ENCODE measurements at regions not wholly inside any gene's neighbourhood (a gene's known extent, or its start where the extent isn't known, plus 50 kb on each side); places are given as distances from the start of the nearest gene placed in this dataset.

- TF ChIP-seq ZNF24 (IDR thresholded peaks at IDR 0.05), result no peak
- TF ChIP-seq MYBL2 (IDR thresholded peaks at IDR 0.05; ENCODE audit: low read depth), result no peak
- no peak for TF ChIP-seq MYBL2 (CRISPR knock-in tag; IDR thresholded peaks at IDR 0.05; ENCODE audit: borderline replicate concordance)
- TF ChIP-seq GABPA (tag; conservative IDR thresholded peaks at IDR 0.05; ENCODE audit: low read depth), result no peak
- no peak for TF ChIP-seq ZNF174 (CRISPR knock-in tag; IDR thresholded peaks at IDR 0.05)
- TF ChIP-seq TEAD2 (tag; IDR thresholded peaks at IDR 0.05), result no peak
- no peak for TF ChIP-seq CBX3 (IDR thresholded peaks at IDR 0.05; ENCODE audit: borderline replicate concordance in 1 of 2, low read length in 2 of 2)
- no peak for TF ChIP-seq MYC (IDR thresholded peaks at IDR 0.05; ENCODE audit: low read depth, low read length)
- TF ChIP-seq MYC (CRISPR knock-in tag; IDR thresholded peaks at IDR 0.05; ENCODE audit: borderline replicate concordance, low read depth), result no peak
- no peak for TF ChIP-seq SUPT5H (IDR thresholded peaks at IDR 0.05)
These were observed 284.8 kb upstream of the CTNNB1 start for GRCh38 chr3:40914475-40914874.
